Parathyroid adenoma (tissue), 2 donors: ENCODE measurements at regions not wholly inside any gene's neighbourhood (a gene's known extent, or its start where the extent isn't known, plus 50 kb on each side); places are given as distances from the start of the nearest gene placed in this dataset.

Source experiments
- H2AFZ ChIP-seq: fragments of 300-600 bp; sonication (generic); one replicate; pipeline ENCODE4 v1.7.0; 2017; ENCODE audit warnings: antibody characterized with exemption, mild to moderate bottlenecking
- H3K27ac ChIP-seq: fragments of 300-600 bp; sonication (generic); one replicate; pipeline ENCODE4 v1.7.0; 2017
- H3K27me3 ChIP-seq: fragments of 300-600 bp; sonication (generic); one replicate; pipeline ENCODE4 v1.7.0; 2017; ENCODE audit warnings: low read length; ENCODE audit not compliant: control insufficient read depth, insufficient read depth
- H3K36me3 ChIP-seq: fragments of 300-600 bp; sonication (generic); one replicate; pipeline ENCODE4 v1.7.0; 2017; ENCODE audit warnings: low read length; ENCODE audit not compliant: control insufficient read depth, insufficient read depth
- H3K4me1 ChIP-seq: fragments of 300-600 bp; sonication (generic); one replicate; pipeline ENCODE4 v1.7.0; 2017; ENCODE audit warnings: control low read depth
- H3K4me2 ChIP-seq: fragments of 300-600 bp; sonication (generic); one replicate; pipeline ENCODE4 v1.7.0; 2017; ENCODE audit warnings: low read length
- H3K4me3 ChIP-seq: fragments of 300-600 bp; sonication (generic); one replicate; pipeline ENCODE4 v1.7.0; 2017; ENCODE audit warnings: low read depth, low read length
- H3K79me2 ChIP-seq: fragments of 300-600 bp; sonication (generic); one replicate; pipeline ENCODE4 v1.7.0; 2017; ENCODE audit warnings: control low read depth
- H3K9ac ChIP-seq: fragments of 300-600 bp; sonication (generic); one replicate; pipeline ENCODE4 v1.7.0; 2017; ENCODE audit warnings: mild to moderate bottlenecking
- H3K9me3 ChIP-seq: fragments of 300-600 bp; sonication (generic); one replicate; pipeline ENCODE4 v1.7.0; 2017; ENCODE audit warnings: low read length; ENCODE audit not compliant: control insufficient read depth
- TF ChIP-seq, protein P1 (sequence below): fragments of 300-600 bp; sonication (generic); IDR thresholded peaks from one replicate; pipeline ENCODE4 v1.7.0; 2017; ENCODE audit warnings: antibody characterized with exemption, mild to moderate bottlenecking
- donor health status: primary hyperparathyroidism.

- no peak overlapping the region for H3K27ac ChIP-seq
- no peak overlapping the region for H3K4me2 ChIP-seq
- H3K4me3 ChIP-seq: no peak overlapping the region
- no peaks in the 10 kb centered on the region for H3K27me3 ChIP-seq
- H3K4me1 ChIP-seq: no peaks in the 10 kb centered on the region
- H3K9ac ChIP-seq: no peak overlapping the region
- TF ChIP-seq, protein P1, sequence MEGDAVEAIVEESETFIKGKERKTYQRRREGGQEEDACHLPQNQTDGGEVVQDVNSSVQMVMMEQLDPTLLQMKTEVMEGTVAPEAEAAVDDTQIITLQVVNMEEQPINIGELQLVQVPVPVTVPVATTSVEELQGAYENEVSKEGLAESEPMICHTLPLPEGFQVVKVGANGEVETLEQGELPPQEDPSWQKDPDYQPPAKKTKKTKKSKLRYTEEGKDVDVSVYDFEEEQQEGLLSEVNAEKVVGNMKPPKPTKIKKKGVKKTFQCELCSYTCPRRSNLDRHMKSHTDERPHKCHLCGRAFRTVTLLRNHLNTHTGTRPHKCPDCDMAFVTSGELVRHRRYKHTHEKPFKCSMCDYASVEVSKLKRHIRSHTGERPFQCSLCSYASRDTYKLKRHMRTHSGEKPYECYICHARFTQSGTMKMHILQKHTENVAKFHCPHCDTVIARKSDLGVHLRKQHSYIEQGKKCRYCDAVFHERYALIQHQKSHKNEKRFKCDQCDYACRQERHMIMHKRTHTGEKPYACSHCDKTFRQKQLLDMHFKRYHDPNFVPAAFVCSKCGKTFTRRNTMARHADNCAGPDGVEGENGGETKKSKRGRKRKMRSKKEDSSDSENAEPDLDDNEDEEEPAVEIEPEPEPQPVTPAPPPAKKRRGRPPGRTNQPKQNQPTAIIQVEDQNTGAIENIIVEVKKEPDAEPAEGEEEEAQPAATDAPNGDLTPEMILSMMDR: no peak
- no peaks in the 10 kb centered on the region for H3K36me3 ChIP-seq
- H2AFZ ChIP-seq: no peak overlapping the region
- H3K79me2 ChIP-seq: no peaks in the 10 kb centered on the region
- H3K9me3 ChIP-seq: no peaks in the 10 kb centered on the region
Observed at GRCh38 chr2:173831312-173832229, 133.6 kb downstream of the SP3 start.

- no peaks in the 10 kb centered on the region for H3K9me3 ChIP-seq
- no peaks in the 10 kb centered on the region for H3K79me2 ChIP-seq
- no peaks in the 10 kb centered on the region for H3K4me1 ChIP-seq
Observed at GRCh38 chr2:173834141-173834540, 131.0 kb downstream of the SP3 start.

DNA sequence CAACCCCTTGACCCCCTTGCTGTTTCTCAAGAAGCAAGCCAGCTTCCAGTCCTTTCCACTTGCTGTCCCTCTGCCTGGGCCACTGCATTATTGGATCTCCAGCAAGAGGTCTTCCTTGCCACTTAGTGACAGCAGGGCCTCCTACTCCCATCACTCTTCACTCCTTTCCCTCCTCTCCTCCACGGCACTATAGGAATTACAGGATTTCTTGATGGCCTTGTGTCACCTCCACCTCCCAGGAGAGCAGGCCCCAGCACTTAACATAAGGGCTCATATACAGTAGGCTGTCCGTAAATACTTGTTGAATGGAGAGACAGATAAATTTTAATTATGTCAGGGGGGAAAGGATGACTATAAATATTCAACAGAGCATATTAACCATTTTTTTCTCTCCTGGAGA lies 129.4 kb downstream of the SP3 start:
- Histone ChIP-seq H2AFZ (no peak overlapping the region), H3K27me3 (no peaks in the 10 kb centered on the region), H3K79me2 (no peaks in the 10 kb centered on the region), H3K4me1 (no peaks in the 10 kb centered on the region), H3K4me2 (no peak overlapping the region), H3K9ac (no peak overlapping the region), H3K9me3 (no peaks in the 10 kb centered on the region), H3K36me3 (no peaks in the 10 kb centered on the region), H3K4me3 (no peak overlapping the region), H3K27ac (no peak overlapping the region)
- TF ChIP-seq, protein P1: no peak

More at GRCh38 chr2:173834141-173834540, 131.0 kb downstream of the SP3 start:
- no peaks in the 10 kb centered on the region for H3K36me3 ChIP-seq
- H2AFZ ChIP-seq: no peak overlapping the region
- no peaks in the 10 kb centered on the region for H3K27me3 ChIP-seq
- H3K4me3 ChIP-seq: no peak overlapping the region
- no peak overlapping the region for H3K9ac ChIP-seq
- TF ChIP-seq, protein P1: no peak
- no peak overlapping the region for H3K27ac ChIP-seq
- H3K4me2 ChIP-seq: no peak overlapping the region

- H3K4me2 ChIP-seq: no peak overlapping the region
- no peak overlapping the region for H3K4me3 ChIP-seq
- TF ChIP-seq, protein P1: no peak
- H2AFZ ChIP-seq: no peak overlapping the region
- H3K27me3 ChIP-seq: no peaks in the 10 kb centered on the region
- no peaks in the 10 kb centered on the region for H3K4me1 ChIP-seq
- H3K9ac ChIP-seq: no peak overlapping the region
- H3K27ac ChIP-seq: no peak overlapping the region
- H3K9me3 ChIP-seq: no peaks in the 10 kb centered on the region
- H3K79me2 ChIP-seq: no peaks in the 10 kb centered on the region
- H3K36me3 ChIP-seq: no peaks in the 10 kb centered on the region
Observed at GRCh38 chr2:173841110-173841509, 124.1 kb downstream of the SP3 start.

DNA sequence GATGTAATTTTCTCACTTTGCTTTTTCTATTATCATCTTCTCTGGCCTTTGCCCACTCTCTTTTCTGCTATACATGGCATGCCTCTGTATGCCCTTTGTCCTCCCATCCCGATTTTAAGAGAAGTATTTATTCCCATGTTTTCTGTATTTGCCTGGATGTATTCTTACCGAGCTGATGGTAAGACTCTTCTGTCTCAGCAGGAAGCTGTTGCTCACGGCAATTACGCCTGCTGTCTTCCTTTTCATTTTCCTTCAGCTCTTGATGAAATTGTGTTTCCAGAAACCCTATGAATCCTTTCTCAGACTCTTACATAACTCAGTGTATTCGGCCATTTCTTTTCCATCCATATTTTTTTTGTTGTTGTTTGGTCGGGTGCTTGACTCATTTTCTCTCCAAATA lies 121.6 kb downstream of the SP3 start:
- H3K27me3 ChIP-seq: no peaks in the 10 kb centered on the region
- no peaks in the 10 kb centered on the region for H3K4me1 ChIP-seq
- H3K36me3 ChIP-seq: no peaks in the 10 kb centered on the region
- no peak overlapping the region for H3K4me3 ChIP-seq
- no peaks in the 10 kb centered on the region for H3K79me2 ChIP-seq
- TF ChIP-seq, protein P1: no peak
- no peak overlapping the region for H3K9ac ChIP-seq
- H3K9me3 ChIP-seq: no peaks in the 10 kb centered on the region
- no peak overlapping the region for H2AFZ ChIP-seq
- H3K4me2 ChIP-seq: no peak overlapping the region
- no peak overlapping the region for H3K27ac ChIP-seq
